GM11168 (cell line): ENCODE measurements at regions not wholly inside any gene's neighbourhood (a gene's known extent, or its start where the extent isn't known, plus 50 kb on each side); places are given as distances from the start of the nearest gene placed in this dataset.
"Not testable (repeated sequence)": the region's sequence is repeated elsewhere in the genome, so short reads cannot be mapped to it uniquely, and the experiment has no call there.

Experiments
- in situ Hi-C: fragments of 300-500 bp; cut with MboI; formaldehyde crosslinking; loops from one replicate; pipeline ENCODE4 v1.12.0; 2022; ENCODE audit warnings: low sequenced_read_pairs; ENCODE audit not compliant: unreplicated experiment

DNA sequence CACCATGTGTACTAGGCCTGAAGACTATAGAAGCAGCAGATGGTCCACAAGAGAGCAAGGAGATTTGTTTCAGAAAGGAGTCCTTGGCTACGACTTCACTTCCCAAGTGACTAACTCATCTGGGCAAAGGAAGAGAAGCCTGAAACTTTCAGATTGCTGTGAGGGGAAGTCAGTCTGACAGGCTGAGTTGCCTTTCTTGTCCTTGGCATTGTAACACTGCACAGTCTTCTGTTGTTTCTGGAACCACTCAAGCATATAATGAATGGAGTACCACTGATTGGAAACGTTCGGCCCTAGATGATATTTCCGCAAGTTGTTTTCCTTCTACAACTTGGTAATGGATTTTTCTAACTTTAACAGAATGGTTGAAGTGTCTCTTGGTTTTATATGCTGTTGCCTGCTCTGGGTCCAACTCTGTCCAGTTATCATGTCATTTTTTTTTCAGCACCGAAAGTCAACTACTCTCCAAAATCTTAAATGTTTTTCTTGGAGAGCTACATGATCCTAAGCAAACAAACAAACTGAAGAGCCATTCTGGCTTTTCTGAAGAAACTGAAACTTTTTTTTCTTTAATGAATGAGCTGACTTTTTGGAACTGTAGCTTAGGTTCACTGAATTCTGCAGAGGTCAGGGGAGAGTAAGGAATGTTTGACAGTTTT lies 685.7 kb downstream of the MECOM start:
- in situ Hi-C loops = no loop called here

DNA sequence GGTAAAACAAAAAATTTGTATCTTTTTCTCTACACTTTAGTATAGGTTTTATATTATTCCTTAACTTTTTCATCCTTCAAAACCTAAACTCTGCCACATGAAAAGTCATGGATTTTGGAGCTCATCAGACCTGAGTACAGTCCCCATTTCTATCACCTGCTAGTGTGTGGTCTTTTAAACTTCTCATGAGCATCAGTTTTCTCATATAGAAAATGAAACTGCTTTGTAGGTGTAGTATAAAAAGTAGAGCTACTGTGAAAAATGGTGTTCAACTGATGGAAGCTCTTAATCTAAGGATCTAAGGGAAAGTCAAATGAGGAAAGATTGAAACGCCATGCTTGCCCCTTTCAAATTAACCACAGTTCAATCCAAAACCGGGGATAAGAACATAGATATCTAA lies 686.5 kb downstream of the MECOM start:
- in situ Hi-C loops = no loop called here

DNA sequence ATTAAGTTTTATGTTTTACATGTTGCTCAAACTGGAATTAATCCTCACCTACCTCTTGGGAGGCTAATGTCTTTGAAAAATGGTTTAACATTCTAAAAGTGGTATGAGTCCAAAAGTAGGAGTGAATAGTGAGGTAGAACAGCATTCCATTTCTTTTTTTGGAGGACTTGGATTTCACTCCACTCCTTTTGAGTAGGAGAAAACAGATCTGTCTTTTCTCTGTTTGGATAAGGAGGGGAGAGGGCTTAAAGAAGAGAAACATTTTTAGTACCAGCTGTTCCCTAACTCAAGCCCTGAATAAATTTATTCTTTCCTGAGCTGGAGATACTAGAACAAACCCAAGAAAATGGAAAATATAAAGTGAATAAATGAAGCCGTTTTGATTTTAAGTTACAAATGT lies 687.9 kb downstream of the MECOM start:
- in situ Hi-C loops = no loop called here

DNA sequence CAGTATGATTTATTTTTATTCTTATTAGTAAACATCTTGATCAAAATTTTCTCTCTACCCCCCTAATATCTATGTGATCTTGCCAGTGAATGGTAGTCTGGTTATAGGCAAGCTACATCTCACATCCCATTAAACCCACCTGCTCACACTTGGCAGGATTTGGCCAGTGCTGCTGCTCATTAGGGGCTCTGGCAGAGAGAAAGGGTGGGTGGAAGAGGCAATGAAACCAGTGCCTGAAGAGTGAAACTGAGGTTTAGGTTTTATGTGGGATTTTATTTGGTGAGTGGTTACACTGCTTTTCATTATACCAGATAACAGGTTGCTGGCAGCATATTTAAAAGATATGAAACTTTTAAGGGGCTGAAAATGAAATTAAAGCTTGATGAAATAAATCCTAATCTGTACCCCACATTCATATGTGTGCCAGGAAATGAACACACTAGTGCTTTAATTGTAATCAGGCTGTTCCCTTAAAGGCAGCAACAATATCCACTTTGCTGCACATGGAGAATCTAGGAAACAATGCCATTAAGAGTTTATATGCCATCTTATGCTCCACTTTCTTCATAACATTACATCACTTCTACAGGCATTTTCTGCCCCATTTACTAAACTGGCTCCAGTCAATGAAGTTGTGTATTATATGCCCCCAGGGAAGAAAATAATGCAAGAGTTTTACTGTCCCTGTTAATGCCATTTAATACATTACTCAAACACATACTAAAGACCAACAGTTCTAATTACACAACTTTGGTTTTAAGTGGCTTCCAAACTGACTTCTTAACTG lies 688.7 kb downstream of the MECOM start:
- in situ Hi-C loops = no loop called here

DNA sequence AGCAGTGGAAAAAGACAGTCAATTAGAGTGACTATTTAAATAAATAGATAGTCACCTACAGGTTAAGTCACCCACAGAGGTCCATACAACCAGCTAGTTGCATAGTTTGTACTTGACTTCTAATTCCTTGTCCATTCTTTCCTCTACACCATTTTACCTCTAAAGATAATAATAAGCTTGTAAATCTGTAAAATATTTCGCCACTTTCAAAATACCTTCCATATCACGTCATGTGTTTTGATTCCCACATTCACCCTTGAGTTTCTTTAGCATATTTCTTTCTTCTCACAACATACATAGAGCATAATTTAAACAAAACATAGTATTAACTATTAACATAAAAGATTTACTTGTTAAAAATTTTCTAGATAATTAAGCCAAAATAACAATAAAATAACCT lies 689.6 kb downstream of the MECOM start:
- in situ Hi-C loops = no loop called here

DNA sequence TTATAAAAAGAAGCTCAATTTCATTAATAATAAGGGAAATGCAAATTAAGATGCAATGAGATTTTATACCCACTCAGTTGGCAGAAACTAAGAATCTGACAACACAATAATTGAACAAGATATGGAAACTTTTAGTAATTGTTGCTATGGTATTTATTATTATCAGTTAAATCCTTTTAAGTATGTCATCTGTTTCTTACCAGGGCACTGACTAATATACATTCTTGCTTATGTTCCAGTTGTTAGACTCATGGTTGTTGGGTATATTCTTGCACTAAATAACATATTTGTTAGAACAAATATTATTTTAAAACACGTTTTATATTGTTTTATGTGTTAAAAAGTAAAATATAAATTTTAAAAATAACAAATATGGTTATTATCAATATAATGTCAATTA lies 690.3 kb downstream of the MECOM start:
- in situ Hi-C loops = no loop called here

DNA sequence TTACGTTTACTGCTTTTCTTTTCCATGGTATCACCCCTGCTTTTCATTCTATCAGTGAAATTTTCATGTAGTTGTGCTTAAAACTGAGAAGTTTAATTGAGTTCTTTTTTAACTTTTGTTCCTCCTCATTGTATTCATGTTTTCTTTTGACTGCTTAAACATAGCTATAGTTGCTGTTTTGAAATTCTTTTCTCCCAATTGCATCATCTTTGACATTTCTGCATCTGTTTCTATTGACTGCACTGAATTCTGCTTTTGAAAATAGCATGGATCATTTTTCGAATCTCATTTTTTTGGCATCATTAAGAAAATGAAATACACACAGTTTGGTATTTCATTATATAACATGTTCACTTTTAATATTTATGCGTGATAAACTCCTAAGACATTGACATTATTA lies 694.9 kb downstream of the MECOM start:
- in situ Hi-C loops = no loop called here

DNA sequence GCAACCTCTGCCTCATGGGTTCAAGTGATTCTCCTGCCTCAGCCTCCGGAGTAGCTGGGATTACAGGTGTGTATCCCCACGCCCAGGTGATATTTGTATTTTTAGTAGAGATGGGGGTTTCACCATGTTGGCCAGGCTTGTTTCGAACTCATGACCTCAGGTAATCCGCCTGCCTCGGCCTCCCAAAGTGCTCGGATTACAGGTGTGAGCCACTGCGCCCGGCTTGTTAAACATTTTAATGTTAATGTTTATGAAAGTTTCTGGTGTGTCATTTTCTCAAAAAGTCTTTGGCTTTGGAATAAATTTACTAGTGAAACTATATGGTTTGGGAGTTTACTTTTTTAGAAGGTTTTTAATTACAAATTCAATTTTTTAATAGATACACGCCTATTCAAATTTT lies 698.8 kb downstream of the MECOM start:
- in situ Hi-C loops = no loop called here

DNA sequence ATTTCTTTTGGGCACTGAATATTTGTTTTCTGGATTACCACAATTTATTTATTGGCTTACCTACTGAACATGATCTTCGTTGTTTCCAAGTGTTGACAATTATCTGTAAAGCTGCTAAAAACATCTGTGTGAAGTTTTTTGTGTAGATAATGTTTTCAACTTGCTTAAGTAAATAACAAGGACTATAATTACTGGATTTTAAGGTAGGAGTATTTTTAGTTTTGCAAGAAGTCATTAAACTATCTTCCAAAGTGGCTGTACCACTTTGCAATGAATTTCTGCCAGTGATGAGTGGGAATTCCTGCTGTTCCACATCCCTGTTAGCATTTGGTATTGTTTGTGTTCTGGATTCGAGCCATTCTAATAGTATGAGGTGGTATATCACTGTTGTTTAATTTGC lies 702.2 kb downstream of the MECOM start:
- in situ Hi-C loops = no loop called here

DNA sequence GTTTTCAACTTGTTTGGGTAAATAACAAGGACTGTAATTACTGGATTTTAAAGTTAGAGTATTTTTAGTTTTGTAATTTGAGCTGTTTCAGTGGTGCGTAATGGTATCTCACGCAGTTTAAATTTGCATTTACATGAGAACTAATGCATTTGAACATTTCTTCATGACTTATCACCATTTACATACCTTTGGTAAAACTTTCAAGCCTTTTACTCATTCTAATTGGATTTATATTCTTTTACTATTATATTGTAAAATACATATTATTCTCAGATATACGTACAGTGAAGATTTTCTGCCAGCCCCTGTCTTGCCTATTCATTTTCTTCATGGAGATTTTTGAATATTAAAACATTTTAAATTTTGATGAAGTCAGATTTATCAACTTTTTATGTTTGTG lies 703.8 kb downstream of the MECOM start:
- in situ Hi-C loops = no loop called here

DNA sequence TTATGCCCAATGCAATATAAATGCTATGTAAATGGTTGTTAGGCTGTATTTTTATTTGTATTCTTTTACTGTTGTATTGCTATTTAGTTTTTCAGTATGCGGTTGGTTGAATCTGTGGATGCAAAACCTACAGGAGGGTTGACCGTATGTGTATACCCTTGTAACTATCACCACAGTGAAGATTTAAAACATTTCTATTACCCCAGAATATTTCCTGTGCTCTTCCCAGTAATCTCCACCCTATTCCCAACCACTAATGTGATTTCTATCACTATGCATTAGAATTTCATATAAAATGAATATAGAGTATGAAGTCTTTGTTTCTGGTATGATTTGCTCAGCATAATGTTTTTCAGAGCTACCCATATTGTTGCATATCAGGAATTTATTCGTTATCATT lies 705.0 kb downstream of the MECOM start:
- in situ Hi-C loops = no loop called here

DNA sequence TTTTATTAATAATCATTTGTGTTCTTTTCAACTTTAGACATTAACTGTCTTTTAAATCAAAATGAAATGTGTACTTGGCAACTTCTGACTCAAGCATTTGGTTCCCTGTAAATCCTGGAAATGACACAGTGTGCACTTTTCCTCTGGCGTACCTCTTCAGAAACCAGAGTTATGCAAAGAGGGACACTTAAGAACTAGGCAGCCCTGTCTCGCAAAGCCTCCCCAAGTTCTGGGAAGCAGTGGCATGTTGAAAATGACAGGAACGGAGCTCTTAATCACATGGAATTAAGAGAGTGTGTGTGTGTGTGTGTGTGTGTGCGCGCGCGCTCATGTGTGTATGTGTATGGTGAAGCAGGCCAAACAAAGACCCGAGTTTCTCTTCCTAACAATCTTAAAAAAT lies 707.4 kb downstream of the MECOM start:
- in situ Hi-C loops = no loop called here

DNA sequence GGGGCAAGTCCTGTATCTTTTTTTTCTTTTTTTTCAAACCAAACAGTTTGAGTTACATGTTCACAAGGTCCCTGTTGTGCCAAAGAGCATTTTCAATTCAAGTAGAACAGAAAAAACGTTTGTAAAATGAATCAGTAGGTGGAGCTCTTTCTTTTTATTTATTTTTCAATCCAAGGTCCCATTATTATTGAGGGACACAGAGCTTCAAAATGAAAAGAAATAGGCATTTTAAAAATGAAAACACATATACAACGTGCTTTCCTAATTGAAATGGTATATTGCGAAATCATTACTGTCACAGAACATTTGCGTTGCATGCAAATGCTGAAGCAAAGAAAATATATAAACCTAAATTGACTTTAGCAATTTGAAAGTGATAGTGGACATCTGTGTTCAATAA lies 711.0 kb downstream of the MECOM start:
- in situ Hi-C loops = no loop called here

DNA sequence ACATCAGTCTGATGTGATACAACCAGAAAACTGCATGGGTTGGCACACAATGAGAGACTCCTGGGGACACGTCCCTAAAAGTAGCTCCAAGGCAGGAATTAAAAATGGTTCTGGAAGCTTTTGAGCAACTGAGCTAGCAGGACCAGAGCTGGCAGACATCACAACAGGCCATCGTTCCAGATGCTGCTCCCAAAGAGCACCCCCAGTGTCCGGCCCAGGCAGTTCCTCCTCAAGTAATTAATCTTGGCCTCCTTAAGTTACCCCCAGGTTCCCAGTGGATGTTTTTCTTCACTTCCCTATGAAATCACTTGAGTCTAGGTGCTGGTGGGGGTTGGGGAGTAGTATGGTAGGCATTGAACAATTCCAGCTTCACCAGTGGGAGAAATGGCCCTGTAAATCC lies 711.6 kb downstream of the MECOM start:
- in situ Hi-C loops = no loop called here

DNA sequence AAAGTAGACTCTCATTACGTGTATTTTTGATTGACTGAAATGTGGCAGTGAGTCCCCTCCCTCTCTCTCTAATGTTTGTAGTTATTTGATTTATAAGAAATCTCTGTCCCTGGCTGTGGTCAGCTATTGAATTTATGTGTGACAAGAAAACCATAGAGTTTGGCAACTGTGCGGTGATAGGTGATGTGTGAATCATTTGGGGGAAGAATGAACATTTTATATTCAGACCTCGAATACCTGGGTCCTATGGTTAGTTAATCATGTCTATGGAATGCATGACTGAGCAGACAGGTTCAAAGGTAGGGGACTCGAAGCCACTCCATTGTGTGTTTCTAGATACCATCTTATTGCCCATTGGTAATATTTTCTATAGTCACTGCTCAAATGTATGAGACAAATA lies 712.1 kb downstream of the MECOM start:
- in situ Hi-C loops = no loop called here

DNA sequence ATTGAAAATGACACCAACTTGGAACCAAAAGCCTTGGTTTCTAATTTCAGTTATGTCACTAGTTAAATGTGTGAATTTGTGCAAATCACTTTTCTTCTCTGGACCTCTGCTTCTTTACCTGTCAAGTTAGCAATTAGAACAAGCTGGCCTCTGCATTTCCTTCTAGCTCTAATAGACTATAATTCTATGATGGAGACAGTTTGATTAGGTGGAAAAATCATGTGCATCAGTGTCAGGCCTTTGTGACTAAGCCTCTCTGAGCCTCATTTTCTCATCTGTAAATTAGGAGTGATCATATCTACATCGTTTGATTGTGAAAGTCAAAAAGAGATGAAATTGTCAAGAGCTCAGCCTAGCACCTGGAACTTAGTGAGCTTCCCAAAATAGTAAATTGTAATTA lies 712.9 kb downstream of the MECOM start:
- in situ Hi-C loops = no loop called here

DNA sequence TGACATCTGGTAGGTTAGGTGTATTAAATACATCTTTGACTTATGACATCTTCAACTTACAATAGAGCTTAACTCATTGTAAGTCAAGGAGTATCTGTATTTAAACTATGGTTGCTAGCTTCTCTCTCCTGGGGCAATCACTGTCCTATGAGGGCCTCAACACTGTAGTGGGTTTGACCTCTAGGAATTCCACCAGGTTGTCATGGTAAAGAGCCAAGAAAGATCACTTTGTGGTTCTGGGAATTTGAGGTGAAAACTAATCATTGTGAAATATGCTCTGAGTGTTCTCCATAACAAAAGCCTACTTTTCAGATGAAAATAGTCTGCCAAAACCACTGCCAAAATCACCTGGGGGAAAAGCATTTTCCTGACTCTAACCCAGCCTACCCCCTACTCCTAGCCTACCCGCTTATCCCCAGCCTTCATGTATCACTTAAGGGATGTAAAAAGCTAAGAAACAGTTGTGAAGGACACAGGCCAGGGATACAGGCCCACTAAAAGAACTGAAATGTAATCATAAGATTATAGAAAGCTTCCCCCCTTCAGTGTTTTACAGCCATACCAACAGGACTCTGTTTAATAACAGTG lies 723.8 kb downstream of the MECOM start:
- in situ Hi-C loops = no loop called here

DNA sequence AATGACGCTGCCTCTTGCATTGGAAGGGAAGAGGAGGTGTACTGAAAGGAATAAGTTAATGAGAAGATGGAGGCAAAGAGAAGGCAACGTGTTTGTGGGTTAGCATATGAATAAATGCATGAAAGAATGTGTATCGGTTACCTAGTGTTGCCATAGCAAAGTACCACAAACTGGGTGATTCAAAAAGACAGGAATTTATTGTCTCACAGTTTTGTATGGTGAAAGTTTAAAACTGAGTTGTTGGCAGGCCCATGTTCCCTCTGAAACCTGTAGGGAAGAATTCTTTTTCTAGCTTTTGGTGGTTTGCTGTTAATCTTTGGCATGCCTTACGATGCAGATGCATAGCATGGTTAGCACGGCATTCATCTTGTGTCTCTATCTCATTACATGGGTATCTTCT lies 729.9 kb downstream of the MECOM start:
- in situ Hi-C loops = no loop called here

DNA sequence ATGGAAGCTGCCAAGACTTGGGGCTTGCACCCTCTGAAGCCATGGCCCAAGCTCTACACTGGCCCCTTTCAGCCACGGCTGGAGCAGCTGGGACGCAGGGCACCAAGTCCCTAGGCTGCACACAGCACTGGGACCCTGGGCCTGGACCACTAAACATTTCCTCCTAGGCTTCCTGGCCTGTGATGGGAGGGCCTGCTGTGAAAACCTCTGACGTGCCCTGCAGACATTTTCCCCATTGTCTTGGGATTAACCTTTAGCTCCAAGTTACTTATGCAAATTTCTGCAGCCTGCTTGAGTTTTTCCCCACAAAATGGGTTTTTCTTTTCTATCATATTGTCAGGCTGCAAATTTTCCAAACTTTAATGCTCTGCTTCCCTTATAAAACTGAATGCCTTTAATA lies 733.5 kb downstream of the MECOM start:
- in situ Hi-C loops = not testable (repeated sequence)

DNA sequence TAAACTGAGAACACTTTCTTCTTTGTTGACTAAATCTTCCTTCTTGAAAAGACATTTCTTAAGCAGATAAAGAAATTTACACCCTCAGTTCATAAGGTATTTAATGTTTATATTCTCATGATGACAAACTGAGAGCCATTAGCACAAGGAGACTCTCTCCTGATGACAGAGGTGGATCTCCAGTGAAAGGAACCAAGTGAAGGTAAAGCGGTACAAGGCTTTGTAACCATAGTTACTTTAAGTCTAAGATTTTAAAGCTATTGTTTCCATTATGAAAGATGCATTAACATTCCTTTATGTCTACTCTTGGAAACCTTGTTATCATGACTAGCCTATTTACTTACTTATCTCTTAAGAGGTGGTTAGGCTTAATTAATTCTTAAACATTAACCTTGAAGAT lies 737.1 kb downstream of the MECOM start:
- in situ Hi-C loops = no loop called here

DNA sequence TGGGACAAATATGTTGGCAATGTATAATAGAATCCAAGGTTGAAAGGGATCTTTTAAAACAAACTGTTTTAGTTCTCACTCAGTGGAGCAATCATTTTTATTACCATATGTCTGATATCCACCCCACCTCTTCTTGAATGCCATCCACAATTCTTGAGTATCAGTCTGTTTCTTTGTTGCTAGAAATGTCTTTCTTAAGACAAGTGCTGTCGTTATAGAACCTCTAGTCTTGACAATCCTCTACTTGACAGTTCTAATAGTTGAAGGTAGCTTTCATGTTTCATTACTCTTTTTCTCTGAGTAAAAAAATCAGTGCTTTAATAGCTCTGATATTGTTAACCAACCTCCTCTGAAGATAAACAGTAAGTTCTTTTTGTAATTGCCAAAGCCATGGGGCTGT lies 737.9 kb downstream of the MECOM start:
- in situ Hi-C loops = no loop called here

DNA sequence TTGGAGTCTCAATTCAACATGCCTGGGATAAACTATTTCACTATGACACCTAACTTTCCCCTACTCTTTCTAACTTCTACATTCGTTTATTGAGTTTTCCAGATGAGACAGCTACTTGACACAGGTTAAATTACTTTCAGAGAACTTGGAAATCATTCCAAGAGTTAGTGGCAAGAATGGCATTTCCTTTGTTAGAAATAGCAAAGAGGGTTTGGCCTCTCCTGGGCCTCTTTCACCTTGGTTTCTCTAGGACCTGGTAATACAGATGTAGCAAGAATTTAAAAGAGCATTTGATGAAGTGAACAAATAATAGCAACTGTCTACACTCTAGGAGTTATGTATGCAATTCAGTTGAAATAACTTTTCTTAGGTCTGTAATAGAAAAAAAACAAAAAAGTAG lies 748.9 kb downstream of the MECOM start:
- in situ Hi-C loops = no loop called here
